ENCODE measurements at regions not wholly inside any gene's neighbourhood (a gene's known extent, or its start where the extent isn't known, plus 50 kb on each side); places are given as distances from the start of the nearest gene placed in this dataset.

- Histone ChIP-seq H3K4me1 (ENCODE audit: control insufficient read depth in 1 of 2, insufficient read depth in 2 of 2, low read length in 2 of 2) (no peaks in the 10 kb centered on the region), H3K27ac (ENCODE audit: low read depth in 1 of 2, low read length in 2 of 2) (no peak overlapping the region), H3K36me3 (ENCODE audit: control insufficient read depth in 1 of 2, insufficient read depth in 2 of 2, low read length in 1 of 2) (no peaks in the 10 kb centered on the region), H3K9me3 (ENCODE audit: control insufficient read depth, low read length) (no peaks in the 10 kb centered on the region), H3K4me3 (ENCODE audit: low read length in 2 of 2) (no peak overlapping the region), H3K27me3 (ENCODE audit: control insufficient read depth in 1 of 2, insufficient read depth in 2 of 2, low read length in 1 of 2) (no peaks in the 10 kb centered on the region)
- DNase-seq (no peak), ATAC-seq (ENCODE audit: low FRiP score) (no peak)
- intact Hi-C loops (cut with DNase I) = no loop called here
- WGBS, 2 donors = 71 to 76% methylated on average over 8 of the region's 8 CpGs
These were observed 339.8 kb upstream of the ARRDC3 start for GRCh38 chr5:91722736-91723467.

- Histone ChIP-seq H3K9me3 (ENCODE audit: control insufficient read depth, low read length) (no peaks in the 10 kb centered on the region), H3K27me3 (ENCODE audit: control insufficient read depth in 1 of 2, insufficient read depth in 2 of 2, low read length in 1 of 2) (no peaks in the 10 kb centered on the region), H3K4me1 (ENCODE audit: control insufficient read depth in 1 of 2, insufficient read depth in 2 of 2, low read length in 2 of 2) (no peaks in the 10 kb centered on the region), H3K4me3 (ENCODE audit: low read length in 2 of 2) (no peak overlapping the region), H3K27ac (ENCODE audit: low read depth in 1 of 2, low read length in 2 of 2) (no peak overlapping the region), H3K36me3 (ENCODE audit: control insufficient read depth in 1 of 2, insufficient read depth in 2 of 2, low read length in 1 of 2) (no peaks in the 10 kb centered on the region)
- DNase-seq (no peak), ATAC-seq (ENCODE audit: low FRiP score) (no peak)
- intact Hi-C loops (cut with DNase I) = no loop called here
These were observed 329.6 kb upstream of the ARRDC3 start for GRCh38 chr5:91712718-91713117.

GRCh38 chr5:91707521-91707841, 324.4 kb upstream of the ARRDC3 start:
- no peaks in the 10 kb centered on the region for H3K4me1 ChIP-seq (ENCODE audit: control insufficient read depth in 1 of 2, insufficient read depth in 2 of 2, low read length in 2 of 2)
- ATAC-seq (ENCODE audit: low FRiP score) = no peak
- 84 to 89% methylated on average over 1 of the region's 1 CpG for WGBS, 2 donors
- no peaks in the 10 kb centered on the region for H3K36me3 ChIP-seq (ENCODE audit: control insufficient read depth in 1 of 2, insufficient read depth in 2 of 2, low read length in 1 of 2)
- DNase-seq = no peak
- no peak overlapping the region for H3K27ac ChIP-seq (ENCODE audit: low read depth in 1 of 2, low read length in 2 of 2)
- H3K9me3 ChIP-seq (ENCODE audit: control insufficient read depth, low read length) = no peaks in the 10 kb centered on the region
- no peaks in the 10 kb centered on the region for H3K27me3 ChIP-seq (ENCODE audit: control insufficient read depth in 1 of 2, insufficient read depth in 2 of 2, low read length in 1 of 2)
- no peak overlapping the region for H3K4me3 ChIP-seq (ENCODE audit: low read length in 2 of 2)
- intact Hi-C loops (cut with DNase I) = no loop called here

- H3K4me1 ChIP-seq (ENCODE audit: control insufficient read depth in 1 of 2, insufficient read depth in 2 of 2, low read length in 2 of 2) = no peaks in the 10 kb centered on the region
- DNase-seq (no peak), ATAC-seq (ENCODE audit: low FRiP score) (no peak)
- H3K36me3 ChIP-seq (ENCODE audit: control insufficient read depth in 1 of 2, insufficient read depth in 2 of 2, low read length in 1 of 2) = no peaks in the 10 kb centered on the region
- H3K9me3 ChIP-seq (ENCODE audit: control insufficient read depth, low read length) = no peaks in the 10 kb centered on the region
- 44 to 51% methylated on average over 1 of the region's 1 CpG for WGBS, 2 donors
- H3K27me3 ChIP-seq (ENCODE audit: control insufficient read depth in 1 of 2, insufficient read depth in 2 of 2, low read length in 1 of 2) = no peaks in the 10 kb centered on the region
- intact Hi-C loops (cut with DNase I) = no loop called here
- no peak overlapping the region for H3K27ac ChIP-seq (ENCODE audit: low read depth in 1 of 2, low read length in 2 of 2)
- H3K4me3 ChIP-seq (ENCODE audit: low read length in 2 of 2) = no peak overlapping the region
These were observed 323.8 kb upstream of the ARRDC3 start for GRCh38 chr5:91706785-91707520.

GRCh38 chr5:91703128-91703527, 320.0 kb upstream of the ARRDC3 start:
- no peak overlapping the region for H3K4me3 ChIP-seq (ENCODE audit: low read length in 2 of 2)
- intact Hi-C loops (cut with DNase I) = no loop called here
- WGBS, 2 donors = 79 to 81% methylated on average over 2 of the region's 2 CpGs

GRCh38 chr5:91699429-91699828, 316.3 kb upstream of the ARRDC3 start:
- no peak overlapping the region for H3K27ac ChIP-seq (ENCODE audit: low read depth in 1 of 2, low read length in 2 of 2)
- no peak overlapping the region for H3K4me3 ChIP-seq (ENCODE audit: low read length in 2 of 2)
- H3K4me1 ChIP-seq (ENCODE audit: control insufficient read depth in 1 of 2, insufficient read depth in 2 of 2, low read length in 2 of 2) = no peaks in the 10 kb centered on the region
- ATAC-seq (ENCODE audit: low FRiP score) = no peak
- peaks cover 1% of the 10 kb centered on the region for H3K9me3 ChIP-seq (ENCODE audit: control insufficient read depth, low read length)
- no peaks in the 10 kb centered on the region for H3K27me3 ChIP-seq (ENCODE audit: control insufficient read depth in 1 of 2, insufficient read depth in 2 of 2, low read length in 1 of 2)
- DNase-seq = no peak
- intact Hi-C loops (cut with DNase I) = no loop called here
- H3K36me3 ChIP-seq (ENCODE audit: control insufficient read depth in 1 of 2, insufficient read depth in 2 of 2, low read length in 1 of 2) = no peaks in the 10 kb centered on the region
- WGBS, 2 donors = 73 to 77% methylated on average over 3 of the region's 3 CpGs

More at GRCh38 chr5:91703128-91703527, 320.0 kb upstream of the ARRDC3 start:
- ATAC-seq (ENCODE audit: low FRiP score) (no peak), DNase-seq (no peak)
- no peaks in the 10 kb centered on the region for H3K4me1 ChIP-seq (ENCODE audit: control insufficient read depth in 1 of 2, insufficient read depth in 2 of 2, low read length in 2 of 2)
- no peaks in the 10 kb centered on the region for H3K36me3 ChIP-seq (ENCODE audit: control insufficient read depth in 1 of 2, insufficient read depth in 2 of 2, low read length in 1 of 2)
- H3K9me3 ChIP-seq (ENCODE audit: control insufficient read depth, low read length) = peaks cover 1% of the 10 kb centered on the region
- H3K27ac ChIP-seq (ENCODE audit: low read depth in 1 of 2, low read length in 2 of 2) = no peak overlapping the region
- no peaks in the 10 kb centered on the region for H3K27me3 ChIP-seq (ENCODE audit: control insufficient read depth in 1 of 2, insufficient read depth in 2 of 2, low read length in 1 of 2)

- intact Hi-C loops (cut with DNase I) = no loop called here
These were observed 308.5 kb upstream of the ARRDC3 start for GRCh38 chr5:91691592-91691991.

GRCh38 chr5:91690921-91691320, 307.8 kb upstream of the ARRDC3 start:
- ATAC-seq (ENCODE audit: low FRiP score) (no peak), DNase-seq (no peak)
- Histone ChIP-seq H3K27me3 (ENCODE audit: control insufficient read depth in 1 of 2, insufficient read depth in 2 of 2, low read length in 1 of 2) (no peaks in the 10 kb centered on the region), H3K4me3 (ENCODE audit: low read length in 2 of 2) (no peak overlapping the region), H3K9me3 (ENCODE audit: control insufficient read depth, low read length) (no peaks in the 10 kb centered on the region), H3K4me1 (ENCODE audit: control insufficient read depth in 1 of 2, insufficient read depth in 2 of 2, low read length in 2 of 2) (no peaks in the 10 kb centered on the region), H3K36me3 (ENCODE audit: control insufficient read depth in 1 of 2, insufficient read depth in 2 of 2, low read length in 1 of 2) (no peaks in the 10 kb centered on the region), H3K27ac (ENCODE audit: low read depth in 1 of 2, low read length in 2 of 2) (no peak overlapping the region)
- WGBS, 2 donors = 55 to 57% methylated on average over 3 of the region's 3 CpGs
- intact Hi-C loops (cut with DNase I) = no loop called here

More at GRCh38 chr5:91691592-91691991, 308.5 kb upstream of the ARRDC3 start:
- H3K27ac ChIP-seq (ENCODE audit: low read depth in 1 of 2, low read length in 2 of 2) = no peak overlapping the region
- no peaks in the 10 kb centered on the region for H3K9me3 ChIP-seq (ENCODE audit: control insufficient read depth, low read length)
- no peaks in the 10 kb centered on the region for H3K27me3 ChIP-seq (ENCODE audit: control insufficient read depth in 1 of 2, insufficient read depth in 2 of 2, low read length in 1 of 2)
- no peaks in the 10 kb centered on the region for H3K36me3 ChIP-seq (ENCODE audit: control insufficient read depth in 1 of 2, insufficient read depth in 2 of 2, low read length in 1 of 2)
- no peak for ATAC-seq (ENCODE audit: low FRiP score)
- no peak for DNase-seq
- no peaks in the 10 kb centered on the region for H3K4me1 ChIP-seq (ENCODE audit: control insufficient read depth in 1 of 2, insufficient read depth in 2 of 2, low read length in 2 of 2)
- WGBS, 2 donors = 92% methylated on average over 2 of the region's 2 CpGs
- no peak overlapping the region for H3K4me3 ChIP-seq (ENCODE audit: low read length in 2 of 2)

GRCh38 chr5:91687430-91687829, 304.3 kb upstream of the ARRDC3 start:
- Histone ChIP-seq H3K27ac (ENCODE audit: low read depth in 1 of 2, low read length in 2 of 2) (no peak overlapping the region), H3K9me3 (ENCODE audit: control insufficient read depth, low read length) (no peaks in the 10 kb centered on the region), H3K27me3 (ENCODE audit: control insufficient read depth in 1 of 2, insufficient read depth in 2 of 2, low read length in 1 of 2) (no peaks in the 10 kb centered on the region), H3K4me1 (ENCODE audit: control insufficient read depth in 1 of 2, insufficient read depth in 2 of 2, low read length in 2 of 2) (no peaks in the 10 kb centered on the region), H3K4me3 (ENCODE audit: low read length in 2 of 2) (no peak overlapping the region), H3K36me3 (ENCODE audit: control insufficient read depth in 1 of 2, insufficient read depth in 2 of 2, low read length in 1 of 2) (no peaks in the 10 kb centered on the region)
- WGBS, 2 donors = 56 to 59% methylated on average over 2 of the region's 2 CpGs
- intact Hi-C loops (cut with DNase I) = no loop called here
- DNase-seq = no peak
- no peak for ATAC-seq (ENCODE audit: low FRiP score)
